AG08396 (cell line): ENCODE measurements at regions not wholly inside any gene's neighbourhood (a gene's known extent, or its start where the extent isn't known, plus 50 kb on each side); places are given as distances from the start of the nearest gene placed in this dataset.

Experiments used
- DNase-seq: peaks from one replicate; pipeline ENCODE4 v3.0.0; 2012; ENCODE audit warnings: low spot score, mixed read lengths

GRCh38 chr3:78153973-78154372 is 1114.1 kb downstream of the ROBO2 start:
- DNase-seq, result no peak

GRCh38 chr3:78154521-78155186 is 1114.8 kb downstream of the ROBO2 start:
- no peak for DNase-seq

GRCh38 chr3:78161736-78162135 is 1121.8 kb downstream of the ROBO2 start:
- no peak for DNase-seq

DNA sequence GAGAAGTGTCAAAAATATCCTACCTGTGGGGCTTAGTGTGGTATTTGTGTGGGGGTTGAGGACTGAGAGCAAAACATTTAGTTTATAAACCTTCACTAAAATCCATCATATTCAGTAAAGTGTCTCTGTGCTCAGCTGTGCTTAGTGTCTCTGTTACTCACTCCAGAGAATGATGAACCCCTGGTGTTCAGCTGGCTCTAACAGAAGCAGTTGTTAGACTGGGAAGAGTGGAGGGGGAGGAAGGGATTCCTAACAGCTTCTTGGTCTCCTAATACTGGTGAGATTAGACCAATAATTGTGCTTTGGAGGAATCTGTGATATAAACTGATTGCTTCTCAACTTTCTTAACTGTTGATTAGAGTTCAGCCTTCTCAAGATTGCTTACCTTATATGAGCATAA is 1123.5 kb downstream of the ROBO2 start:
- DNase-seq, result no peak

GRCh38 chr3:78165876-78166275 is 1126.0 kb downstream of the ROBO2 start:
- DNase-seq, result no peak

GRCh38 chr3:78174821-78175220 is 1134.9 kb downstream of the ROBO2 start:
- no peak for DNase-seq

- no peak for DNase-seq
Measured at GRCh38 chr3:78176869-78177268, 1137.0 kb downstream of the ROBO2 start.

- no peak for DNase-seq
Measured at GRCh38 chr3:78177780-78178179, 1137.9 kb downstream of the ROBO2 start.

DNA sequence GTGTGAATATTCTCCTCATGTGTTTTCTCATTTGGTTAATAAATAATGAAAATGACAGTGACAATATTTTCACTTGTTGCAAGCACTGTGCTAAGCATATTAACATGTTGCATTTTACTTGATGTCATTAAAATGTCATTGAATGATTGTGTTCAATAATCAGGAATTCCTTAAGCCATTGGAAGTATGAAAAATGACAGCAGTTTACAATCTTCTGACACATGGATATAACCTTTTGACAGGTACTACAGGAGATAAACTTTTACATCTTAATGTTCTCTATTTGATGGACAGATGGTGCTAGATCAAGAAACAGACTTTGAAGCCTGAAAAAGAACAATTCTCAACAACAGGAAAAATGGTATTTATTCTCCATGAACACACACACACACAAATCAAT is 1138.3 kb downstream of the ROBO2 start:
- DNase-seq, result no peak

- DNase-seq, result no peak
Measured at GRCh38 chr3:78178740-78179363, 1139.0 kb downstream of the ROBO2 start.

GRCh38 chr3:78183906-78184599 is 1144.2 kb downstream of the ROBO2 start:
- DNase-seq, result no peak

GRCh38 chr3:78186404-78186803 is 1146.5 kb downstream of the ROBO2 start:
- DNase-seq, result no peak

GRCh38 chr3:78201091-78201490 is 1161.2 kb downstream of the ROBO2 start:
- no peak for DNase-seq

- DNase-seq, result peak; percentile 28
Measured at GRCh38 chr3:78204977-78205376, 1165.1 kb downstream of the ROBO2 start.

- no peak for DNase-seq
Measured at GRCh38 chr3:78221300-78221699, 1181.4 kb downstream of the ROBO2 start.

- no peak for DNase-seq
Measured at GRCh38 chr3:78221796-78222195, 1181.9 kb downstream of the ROBO2 start.

GRCh38 chr3:78235841-78236240 is 1195.9 kb downstream of the ROBO2 start:
- DNase-seq, result no peak

DNA sequence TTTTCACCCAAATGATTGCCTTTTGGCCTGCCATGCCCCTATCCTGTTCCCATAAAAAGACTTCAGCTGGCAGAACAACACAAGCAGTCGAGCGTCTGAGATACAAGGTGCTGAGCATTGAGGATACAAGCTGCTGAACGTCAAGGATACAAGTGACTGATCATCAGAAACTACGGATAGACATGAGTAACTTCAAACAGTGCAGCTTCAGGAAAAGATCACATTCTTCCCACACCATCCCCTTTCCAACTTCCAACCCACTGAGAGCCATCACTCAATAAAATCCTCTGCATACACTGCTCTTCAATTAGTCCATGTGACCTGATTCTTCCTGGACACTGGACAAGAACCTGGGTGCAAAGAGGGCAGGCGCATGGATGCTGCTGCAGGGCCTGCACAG is 1198.9 kb downstream of the ROBO2 start:
- DNase-seq, result no peak

GRCh38 chr3:78242724-78243123 is 1202.8 kb downstream of the ROBO2 start:
- no peak for DNase-seq

DNA sequence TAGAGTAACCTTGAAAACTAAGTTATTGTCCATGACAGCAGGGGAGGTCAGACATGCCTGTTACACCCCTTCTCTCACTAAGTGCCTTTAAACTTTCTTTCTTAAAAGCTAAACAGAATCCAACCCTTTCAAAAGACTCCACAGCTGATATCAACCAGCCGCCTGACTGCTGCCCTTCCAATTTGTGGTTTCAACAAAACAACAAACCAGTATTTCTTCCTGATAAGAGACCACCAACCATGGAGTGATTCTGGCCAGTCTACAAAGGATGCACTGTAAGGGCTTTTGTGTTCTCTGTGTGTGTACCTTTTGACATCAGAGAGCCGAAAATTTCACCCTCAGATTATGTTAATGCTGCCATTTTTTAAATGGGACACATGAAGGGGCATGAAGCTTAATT is 1204.2 kb downstream of the ROBO2 start:
- DNase-seq, result no peak

DNA sequence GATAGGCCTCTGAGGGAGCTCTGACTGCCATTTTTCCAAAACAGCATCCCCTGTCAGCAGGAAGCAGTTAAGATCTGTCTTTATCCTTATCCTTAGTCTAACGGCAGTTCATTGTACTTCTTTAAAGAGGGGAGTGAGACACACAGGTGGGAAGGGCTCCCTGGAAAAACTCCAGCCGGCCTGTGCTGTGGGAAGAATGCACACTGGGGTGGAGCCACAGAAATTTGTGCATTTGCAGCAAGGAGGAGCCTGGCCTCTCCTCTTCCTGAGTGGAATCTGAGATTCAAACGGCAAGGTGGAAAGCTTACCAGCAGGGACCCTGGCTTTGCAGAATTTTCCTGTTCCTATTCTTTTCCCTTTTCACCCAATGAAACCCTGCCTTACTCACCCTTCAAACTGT is 1209.4 kb downstream of the ROBO2 start:
- DNase-seq, result no peak

DNA sequence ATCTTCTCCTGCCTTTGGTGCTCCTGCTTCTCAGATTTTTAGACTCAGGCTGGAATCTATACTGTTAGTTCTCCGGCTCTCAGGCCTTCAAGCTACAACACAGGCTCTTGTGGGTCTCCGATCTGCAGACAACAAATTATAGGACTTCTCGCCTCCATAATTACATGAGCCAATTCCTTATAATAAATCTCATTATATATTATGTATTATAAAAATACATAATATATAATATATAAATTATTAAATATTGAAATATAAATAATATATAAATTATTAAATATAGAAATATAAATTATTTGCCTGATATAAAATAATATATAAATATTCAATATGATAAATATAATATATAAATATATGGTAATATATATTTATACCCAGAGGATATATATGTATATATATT is 1214.0 kb downstream of the ROBO2 start:
- DNase-seq, result no peak

- peak; percentile 20 for DNase-seq
Measured at GRCh38 chr3:78255403-78255802, 1215.5 kb downstream of the ROBO2 start.

GRCh38 chr3:78256123-78256522 is 1216.2 kb downstream of the ROBO2 start:
- no peak for DNase-seq
